HG02623 (cell line): ENCODE measurements at regions not wholly inside any gene's neighbourhood (a gene's known extent, or its start where the extent isn't known, plus 50 kb on each side); places are given as distances from the start of the nearest gene placed in this dataset.
"Not testable (repeated sequence)": the region's sequence is repeated elsewhere in the genome, so short reads cannot be mapped to it uniquely, and the experiment has no call there.

Source experiments
- ATAC-seq: cut with Tn5 transposase; IDR thresholded peaks from one replicate; pipeline ENCODE4 v1.9.1; 2021; ENCODE audit warnings: moderate library complexity; ENCODE audit not compliant: unreplicated experiment

DNA sequence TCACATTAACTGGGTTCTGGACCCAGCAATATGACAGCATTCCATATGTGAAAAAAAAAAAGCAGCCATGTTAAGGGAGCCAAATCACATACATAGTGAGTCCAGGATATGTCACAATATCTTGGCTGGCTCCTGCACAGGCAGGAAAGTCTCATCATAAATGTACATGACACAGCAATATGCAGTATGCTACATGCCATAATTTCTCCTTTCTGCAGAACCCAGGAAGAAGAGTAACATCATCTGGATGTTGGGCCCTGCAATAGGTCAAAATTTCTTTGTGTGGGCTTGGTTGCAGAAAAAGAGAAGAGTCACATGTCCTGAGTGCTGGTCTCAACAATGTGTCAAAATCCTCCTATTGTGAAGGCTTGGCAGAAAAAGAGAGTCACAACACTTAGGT lies 902.8 kb upstream of the AMELY start:
- no peak for ATAC-seq

DNA sequence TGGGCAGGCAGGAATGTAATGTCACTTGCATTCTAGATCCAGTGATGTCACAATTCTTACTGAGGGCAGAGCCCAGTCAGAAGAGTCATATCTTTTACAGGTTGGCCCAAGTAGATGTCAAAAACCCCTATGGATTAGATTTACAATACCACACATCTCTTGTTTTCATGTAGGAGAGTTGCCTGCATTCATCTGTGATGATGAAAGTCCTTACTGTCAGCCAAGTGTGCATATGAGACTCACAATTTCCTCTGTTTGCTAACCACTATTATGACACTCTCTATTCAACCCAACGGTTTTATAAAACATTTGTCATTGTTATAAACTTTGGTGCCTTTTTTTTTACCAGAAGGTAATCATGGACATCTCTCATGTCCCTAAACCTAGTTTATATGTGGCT lies 898.8 kb upstream of the AMELY start:
- no peak for ATAC-seq

DNA sequence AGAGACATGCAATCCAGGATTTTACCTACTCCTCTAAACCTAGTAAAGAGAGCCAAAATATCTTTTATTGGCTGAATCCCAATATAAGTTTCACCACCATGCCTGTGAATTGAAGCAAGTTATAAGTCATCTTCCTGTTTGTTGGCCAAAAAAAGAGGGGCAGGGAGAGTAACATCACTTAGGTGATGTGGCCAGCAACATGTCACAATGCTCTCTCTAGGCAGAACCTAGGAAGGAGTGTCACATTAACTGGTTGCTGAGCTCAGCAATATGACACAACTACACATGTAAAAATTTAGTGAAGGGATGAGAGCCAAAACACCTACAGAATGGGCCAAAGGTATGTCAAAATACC lies 895.9 kb upstream of the AMELY start:
- ATAC-seq: no peak

DNA sequence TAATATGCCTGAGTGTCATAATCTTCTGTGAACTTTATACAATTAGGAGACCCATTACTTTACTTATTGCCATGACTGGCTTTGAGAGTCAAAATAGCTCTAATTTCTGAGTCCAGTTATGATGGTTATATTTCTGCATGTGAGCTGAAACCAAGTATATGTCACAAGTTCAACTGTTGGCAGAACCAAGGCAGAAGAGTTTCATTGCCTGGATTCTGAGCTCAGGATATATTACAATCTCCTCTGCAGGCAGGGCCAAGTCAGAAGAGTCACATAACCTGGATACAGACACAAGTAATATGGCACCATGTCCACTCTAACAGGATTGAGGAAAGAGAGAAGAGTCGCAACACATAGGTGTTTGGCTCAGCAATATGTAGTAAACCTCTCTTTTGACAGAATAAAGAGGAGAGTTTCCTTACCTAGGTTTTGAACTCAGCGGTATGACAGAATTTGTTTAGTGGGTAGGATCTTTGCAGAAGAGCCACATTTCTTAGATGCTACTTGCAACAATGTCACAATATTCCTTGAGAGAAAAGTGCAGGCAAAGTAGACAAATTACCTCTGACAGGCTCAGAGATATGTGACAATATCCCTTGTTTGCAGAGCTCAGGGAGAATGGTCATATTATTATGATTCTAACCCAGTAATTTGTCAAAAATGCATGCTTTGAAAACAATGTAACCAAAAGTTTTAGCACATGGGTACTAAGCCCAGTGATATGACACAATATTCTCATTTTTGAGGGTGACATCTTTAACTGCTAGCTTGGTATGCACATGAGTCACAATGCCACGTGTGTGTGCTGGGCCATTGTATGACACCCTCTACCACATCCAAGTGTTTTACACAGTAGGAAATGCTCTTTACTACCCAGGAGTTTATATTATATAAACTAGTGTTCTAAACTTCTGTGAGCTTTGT lies 895.3 kb upstream of the AMELY start:
- ATAC-seq: no peak

DNA sequence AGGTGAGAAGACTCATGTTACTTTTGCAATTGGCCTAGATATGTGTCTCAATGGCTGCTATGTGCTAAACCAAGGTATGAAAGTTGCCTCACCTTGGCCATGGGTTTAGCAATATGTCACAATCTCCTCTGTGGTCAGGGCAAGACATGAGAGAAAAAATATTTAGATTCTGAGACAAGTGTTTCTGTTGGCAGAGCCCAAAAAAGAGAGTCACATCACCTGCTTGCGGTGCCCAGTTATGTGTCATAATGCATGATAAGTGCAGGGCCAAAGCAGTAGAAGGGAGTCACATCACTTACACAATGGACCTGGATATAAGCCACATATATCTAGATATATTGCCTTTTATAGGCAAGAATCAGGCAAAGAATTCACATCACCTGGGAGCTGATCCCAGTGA lies 894.1 kb upstream of the AMELY start:
- ATAC-seq: no peak

DNA sequence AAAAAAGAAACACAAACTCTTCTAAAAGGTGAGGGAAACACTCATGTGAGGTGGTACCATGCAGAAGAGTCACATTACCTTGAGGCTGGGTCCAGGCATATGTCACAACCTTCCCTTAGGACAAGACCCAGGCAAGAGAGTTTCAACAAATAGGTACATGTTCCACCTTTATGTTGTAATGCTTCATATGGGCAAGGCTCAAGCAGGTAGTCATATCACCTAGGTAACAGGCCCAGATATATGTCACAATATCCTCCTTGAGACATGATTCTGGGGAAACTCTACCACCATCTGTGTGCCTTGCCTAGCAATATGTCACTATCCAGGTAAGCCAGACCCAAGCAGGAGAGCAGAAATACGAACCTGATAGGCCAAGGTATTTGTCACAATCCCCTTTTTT lies 892.2 kb upstream of the AMELY start:
- no peak for ATAC-seq

DNA sequence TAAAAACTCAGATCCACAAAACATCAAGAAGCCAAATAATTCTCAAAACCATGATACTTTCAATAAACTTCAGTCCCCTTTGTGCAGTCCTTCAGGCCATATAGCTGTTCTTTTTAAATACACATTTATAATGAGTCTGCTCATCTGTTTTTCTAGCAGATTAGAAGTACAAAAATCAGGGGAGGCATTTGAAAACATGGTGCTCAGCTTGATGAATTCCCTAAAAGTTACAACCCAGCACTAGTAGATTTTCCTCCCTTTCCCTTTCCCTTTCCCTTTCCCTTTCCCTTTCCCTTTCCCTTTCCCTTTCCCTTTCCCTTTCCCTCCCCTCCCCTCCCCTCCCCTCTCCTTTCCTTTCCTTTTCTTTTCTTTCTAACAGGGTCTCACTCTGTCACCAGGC lies 884.6 kb upstream of the AMELY start:
- no peak for ATAC-seq

DNA sequence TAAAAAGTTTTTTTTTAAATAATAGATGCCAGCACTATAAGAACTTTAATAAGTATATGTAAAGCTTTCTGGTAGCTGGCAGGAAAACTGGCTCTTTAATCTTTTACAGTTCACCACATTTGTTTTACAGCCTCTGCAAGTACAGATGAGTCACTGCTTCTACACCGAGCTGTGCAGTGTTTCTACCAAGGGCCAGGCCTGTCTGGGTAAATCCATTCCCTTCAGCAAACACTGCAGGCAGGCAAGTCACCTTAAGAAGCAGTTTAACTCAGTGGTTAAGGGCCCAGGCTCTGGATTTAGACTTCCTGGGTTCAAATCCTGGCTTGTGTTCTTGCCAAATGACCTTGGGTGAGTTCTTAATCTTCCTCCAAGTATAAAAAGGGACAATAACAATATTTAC lies 882.9 kb upstream of the AMELY start:
- no peak for ATAC-seq

DNA sequence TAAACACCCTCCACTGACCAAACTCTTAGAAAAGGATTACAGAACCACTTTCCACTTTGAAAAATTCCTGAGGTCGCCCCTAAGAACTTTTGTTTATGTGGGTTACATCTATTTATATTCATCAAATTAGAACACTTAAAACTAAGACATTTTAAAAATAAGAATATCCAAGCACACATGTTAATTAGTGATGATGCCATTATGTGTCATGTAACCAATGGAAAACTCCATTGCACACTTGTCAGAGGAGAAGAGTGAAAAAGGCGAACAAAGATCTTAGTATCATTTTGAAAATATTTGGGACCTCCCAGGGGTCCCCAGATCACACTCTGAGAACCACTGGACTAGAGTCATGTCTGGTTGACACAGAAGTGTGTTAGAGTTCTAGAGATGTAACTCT lies 882.4 kb upstream of the AMELY start:
- no peak for ATAC-seq

DNA sequence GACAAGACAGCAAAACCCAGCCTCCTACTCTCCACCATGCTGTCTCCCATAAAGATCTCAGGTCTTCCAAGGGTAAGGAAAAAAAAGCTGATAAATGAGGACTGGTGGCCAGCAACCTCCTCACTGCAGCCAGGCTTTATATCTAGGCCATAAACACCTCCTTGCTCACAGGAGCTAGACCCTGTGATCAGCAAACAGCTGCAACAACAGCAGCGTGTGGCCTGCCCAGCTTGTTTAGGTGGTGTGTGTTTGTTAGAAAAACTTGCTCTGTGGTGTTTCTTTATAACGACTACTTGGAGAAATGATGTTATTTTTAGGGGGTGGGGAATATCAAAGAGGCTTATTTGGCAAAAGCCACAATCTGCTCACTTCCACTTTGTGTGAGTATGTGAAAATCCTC lies 880.9 kb upstream of the AMELY start:
- ATAC-seq: no peak

DNA sequence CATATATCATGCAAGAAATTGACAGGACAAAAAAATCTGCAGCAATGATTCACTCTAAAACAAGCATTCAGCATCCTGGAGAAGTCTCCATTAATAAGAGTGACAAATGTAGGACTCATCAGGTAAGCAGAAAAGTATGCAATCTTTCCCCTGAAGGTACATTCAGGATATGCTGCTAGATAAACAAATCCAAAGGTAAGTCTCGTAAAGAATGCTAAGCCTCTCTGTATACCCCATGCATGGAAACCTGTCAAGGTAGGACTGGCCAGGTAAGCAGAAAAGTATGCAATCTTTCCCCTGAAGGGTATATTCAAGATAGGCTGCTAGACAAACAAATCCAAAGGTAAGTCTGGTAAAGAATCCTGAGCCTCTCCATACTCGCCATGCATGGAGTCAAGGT lies 869.9 kb upstream of the AMELY start:
- ATAC-seq: no peak

DNA sequence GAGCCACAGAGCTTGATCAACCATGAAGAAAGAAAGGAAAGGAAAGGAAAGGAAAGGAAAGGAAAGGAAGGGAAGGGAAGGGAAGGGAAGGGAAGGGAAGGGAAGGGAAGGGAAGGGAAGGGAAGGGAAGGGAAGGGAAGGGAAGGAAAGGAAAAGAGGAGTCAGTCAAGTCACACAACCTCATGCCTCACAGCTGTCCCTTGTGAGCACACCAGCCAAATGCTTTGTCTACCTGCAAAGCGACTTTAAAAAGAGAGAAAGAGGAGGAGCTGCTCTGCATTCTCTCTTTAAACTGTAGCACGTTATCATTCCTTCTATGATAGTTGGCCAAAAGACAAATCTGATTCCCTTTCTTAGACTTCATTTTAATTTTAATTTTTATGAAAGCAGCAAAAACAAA lies 863.9 kb upstream of the AMELY start:
- not testable (repeated sequence) for ATAC-seq

DNA sequence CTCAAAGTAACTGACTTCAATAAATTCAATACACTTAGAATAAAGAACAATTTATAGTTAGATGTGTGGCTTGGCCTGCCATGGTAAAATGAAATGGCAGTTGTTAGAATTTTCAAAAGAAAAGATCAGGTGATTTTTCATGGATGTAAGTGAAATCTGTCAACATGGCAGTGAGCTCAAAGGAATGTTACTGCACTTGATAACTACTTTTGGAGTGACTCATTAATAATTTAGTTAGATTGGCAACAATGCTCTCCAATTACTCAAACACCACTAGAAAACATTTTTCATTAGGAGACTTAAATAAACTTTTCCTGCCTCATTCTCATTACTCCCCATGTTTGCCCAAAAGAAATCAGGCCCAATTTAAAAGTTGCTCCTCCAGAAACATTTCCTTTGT lies 860.2 kb upstream of the AMELY start:
- no peak for ATAC-seq

DNA sequence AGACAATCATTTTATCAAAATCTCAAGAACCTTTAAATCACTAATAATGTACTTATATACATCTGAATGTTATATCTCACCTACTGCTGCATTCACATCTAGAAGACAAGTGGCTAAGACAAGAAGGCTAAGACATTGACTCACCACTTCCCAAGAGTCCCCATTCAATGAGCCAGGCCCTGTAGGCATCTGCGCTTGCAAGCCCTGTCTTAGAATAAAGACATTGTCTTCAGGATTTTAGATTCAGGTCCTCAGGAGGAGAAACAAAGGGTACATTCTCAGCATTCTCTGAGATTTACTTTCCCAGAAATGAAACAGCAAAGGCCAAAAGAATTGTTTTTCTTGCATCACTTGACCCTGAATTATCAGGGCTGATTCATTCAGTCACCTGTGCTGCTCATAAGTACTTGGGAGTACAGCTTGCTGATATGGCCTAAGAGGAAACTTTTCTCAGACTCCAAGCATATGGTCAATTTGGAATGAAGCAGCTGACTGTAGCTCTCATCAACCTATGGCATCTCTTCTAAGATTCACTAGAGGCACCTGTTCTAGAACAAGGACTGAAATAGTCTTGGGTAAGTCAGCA lies 858.3 kb upstream of the AMELY start:
- ATAC-seq: no peak

DNA sequence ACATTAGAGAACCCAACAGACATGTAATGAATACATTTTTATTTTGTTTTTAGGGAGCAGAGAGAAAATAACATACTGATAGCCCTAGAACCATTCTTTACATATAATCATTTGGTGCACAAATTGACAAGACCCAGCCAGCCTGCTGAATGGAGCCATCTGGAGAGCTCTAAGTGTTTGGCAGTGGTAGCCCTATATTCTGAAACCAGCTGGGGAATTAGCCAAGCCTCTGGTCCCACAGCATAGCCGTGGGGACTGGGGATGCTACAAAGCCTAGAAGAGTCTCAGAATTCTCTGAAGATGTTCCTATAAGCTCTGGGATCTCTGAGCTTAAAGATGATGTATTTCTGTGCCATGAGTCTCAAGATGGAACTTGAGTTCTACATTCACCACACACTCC lies 857.3 kb upstream of the AMELY start:
- no peak for ATAC-seq

DNA sequence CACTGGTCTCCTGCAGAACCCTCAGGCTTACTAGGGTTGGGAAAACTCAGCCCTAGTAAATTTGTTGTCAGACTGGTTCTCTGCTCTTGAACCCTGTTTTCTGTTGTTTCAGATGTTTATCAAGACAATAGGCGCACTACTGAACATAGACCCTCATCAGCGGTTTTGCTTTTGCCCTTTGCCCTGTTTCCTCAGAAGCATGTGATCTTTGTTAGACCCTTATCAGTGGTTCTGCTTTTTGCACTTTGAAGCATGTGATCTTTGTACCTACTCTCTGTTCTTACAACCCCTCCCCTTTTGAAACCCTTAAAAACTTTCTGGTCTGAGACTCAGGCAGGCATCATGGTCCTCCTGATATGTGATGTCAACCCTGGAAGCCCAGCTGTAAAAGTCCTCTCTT lies 842.2 kb upstream of the AMELY start:
- no peak for ATAC-seq

DNA sequence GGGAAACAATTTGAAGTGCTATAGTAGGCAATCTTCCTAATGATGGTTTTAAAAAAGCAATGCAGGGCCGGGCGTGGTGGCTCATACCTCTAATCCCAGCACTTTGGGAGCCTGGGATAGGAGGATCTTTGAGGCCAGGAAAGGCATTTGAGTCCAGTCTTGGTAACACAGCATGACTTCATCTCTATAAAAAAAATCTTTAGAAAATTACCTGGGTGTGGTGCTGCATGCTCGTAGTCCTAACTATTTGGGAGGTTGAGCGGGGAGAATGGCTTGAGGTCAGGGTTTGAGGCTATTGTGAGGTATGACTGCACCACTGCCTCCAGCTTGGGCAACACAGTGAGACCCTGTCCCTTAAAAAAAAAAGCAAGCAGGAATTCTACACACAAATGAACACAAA lies 835.2 kb upstream of the AMELY start:
- ATAC-seq: no peak

DNA sequence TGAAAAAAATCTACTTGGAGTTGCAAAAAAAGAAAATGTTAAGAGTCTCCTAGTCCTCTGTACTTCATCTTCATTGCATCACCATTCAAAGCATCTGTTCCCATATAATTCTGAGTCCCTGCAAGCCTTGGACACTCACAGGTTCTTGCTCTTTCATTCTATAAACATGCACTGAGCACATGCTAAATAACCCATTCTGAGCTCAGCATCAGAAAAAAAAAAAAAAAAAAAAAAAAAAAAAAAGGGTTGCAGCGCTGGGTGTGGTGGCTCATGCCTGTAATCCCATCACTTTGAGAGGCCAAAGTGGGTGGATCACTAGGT lies 834.0 kb upstream of the AMELY start:
- ATAC-seq: no peak

DNA sequence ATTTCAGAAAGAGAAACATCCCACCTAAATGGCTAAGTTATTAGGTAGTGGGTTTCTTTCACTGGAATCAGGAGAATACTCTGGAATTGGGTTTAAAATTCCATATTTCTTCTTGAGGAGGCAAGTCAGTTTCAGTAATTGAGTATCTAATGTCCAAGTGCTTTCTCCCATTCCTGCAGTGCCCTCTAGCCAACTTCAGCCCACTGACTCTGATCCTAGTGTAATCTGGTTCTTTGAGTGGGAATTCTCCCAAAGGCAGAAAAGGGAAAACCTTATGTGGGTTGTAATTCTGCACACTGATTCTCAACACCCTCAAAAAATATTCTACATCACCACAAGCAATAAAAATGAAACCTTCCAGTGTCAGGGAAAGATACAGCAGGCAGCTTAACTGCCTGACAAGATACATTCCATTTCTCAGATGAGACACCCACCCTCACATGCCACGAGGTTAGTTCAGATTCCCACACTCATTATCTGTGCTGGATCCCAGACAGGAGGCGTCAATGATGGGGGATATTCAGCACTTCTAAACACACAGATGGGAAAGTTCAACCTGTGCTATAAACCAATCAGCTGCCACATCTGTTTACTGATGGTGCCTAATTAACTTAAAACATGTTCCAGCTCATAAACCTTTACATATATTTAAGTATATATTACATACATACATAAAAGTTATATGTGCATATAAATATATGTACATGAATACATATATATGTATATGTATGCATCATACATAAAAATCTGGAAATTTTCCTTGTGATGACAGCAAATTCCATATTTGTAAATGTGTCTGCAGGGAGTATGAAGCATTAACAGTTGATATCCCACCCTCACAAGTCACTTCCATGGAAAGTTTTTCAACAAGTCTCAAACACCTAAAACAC lies 833.4 kb upstream of the AMELY start:
- ATAC-seq: no peak

DNA sequence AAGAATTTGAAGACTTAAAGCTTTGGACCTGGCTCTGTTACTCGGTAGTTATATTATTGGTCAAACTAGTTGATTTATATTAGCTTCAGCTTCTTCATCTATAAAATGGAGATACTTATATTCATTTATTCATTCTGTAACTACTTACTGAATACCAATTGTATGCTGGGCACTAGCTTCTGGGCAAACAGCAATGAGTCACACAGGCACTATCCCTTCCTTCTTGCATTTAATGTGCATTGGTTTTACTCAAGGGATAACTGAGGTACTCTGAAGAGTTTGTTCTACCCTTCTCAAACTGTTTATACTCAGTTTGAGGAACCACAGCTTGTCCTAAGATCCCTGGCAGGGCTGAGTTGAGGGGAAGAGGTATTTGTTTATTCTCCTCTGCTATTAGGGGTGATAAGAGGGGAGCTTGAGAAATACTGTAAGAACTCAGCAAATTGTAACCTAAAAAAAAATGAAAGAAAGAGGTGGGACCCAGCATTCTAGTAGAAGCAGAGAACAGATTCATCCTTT lies 825.4 kb upstream of the AMELY start:
- no peak for ATAC-seq

DNA sequence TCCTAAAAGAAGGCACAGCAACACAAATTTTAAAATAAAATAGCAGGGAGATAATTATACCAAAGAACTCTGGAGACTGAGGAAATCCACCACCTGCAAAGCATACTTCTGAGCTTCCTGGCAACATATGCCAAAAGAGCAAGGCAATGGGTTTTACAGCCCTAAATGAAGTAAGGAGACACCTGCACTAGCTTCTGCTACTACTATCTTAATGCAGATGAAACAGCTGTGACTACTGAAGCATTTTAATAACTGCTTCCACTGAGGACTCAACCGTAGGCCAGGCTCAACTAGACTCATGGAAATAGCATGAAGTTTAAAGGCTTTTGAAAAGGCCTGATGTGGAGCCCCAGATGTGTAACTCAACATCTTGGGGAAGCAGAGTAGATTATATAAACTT lies 820.1 kb upstream of the AMELY start:
- no peak for ATAC-seq

DNA sequence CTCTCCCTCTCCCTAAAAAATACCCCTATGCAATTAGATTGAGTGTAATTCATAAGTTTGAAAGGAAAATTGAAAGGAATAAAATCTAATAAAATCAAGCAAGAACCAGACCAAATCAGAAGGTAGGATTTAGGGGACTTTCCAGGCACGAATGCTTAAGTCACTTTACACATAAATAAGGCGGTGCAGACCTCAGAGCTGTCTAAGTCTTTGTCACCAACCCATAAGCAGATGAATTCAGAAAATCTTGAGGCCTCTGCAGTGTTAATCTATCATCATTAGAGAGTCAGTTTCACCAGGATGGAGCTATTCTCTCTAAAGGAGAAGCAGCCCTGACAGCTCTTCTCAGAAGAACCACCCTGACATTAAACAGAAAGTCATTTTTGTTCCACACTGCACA lies 819.1 kb upstream of the AMELY start:
- ATAC-seq: no peak
